ENCODE measurements at regions not wholly inside any gene's neighbourhood (a gene's known extent, or its start where the extent isn't known, plus 50 kb on each side); places are given as distances from the start of the nearest gene placed in this dataset.

DNA sequence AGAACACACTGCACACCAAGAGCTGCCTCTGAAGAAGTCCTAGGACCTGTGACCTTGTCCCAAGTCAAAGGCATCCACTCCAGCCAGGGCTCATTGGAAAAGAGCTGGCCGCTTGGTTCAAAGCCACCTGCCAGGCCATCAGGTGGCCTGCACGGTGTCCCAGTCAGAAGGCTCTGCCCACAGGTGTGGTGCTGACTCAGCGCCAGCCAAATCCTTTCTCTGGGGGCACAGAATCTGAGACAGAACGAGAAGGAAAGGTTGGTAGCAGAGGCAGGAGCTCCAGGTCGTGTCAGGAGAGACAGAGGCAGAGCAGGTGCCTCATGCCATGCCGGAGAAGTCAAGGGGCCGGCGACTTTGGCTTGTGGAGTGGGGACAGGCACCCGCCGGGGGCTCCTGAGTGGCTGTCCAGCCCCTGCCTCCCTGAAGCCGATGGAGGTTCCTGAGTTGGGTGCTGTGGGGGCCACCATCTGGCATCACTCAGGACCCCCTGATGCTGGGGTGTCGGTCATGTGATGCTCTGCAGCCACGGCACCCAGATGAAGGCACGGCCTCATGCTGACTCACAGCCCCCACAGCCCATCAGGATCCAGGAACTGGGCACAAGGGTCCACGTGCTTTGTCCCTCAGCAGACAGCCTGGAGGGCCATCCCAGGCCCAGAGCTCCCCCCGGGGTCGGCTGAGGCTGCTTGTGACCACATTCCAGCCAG is 128.1 kb upstream of the FOXF1 start:
- Mint-ChIP-seq H3K4me3 (no peak overlapping the region), H3K27ac (no peak overlapping the region), H3K27me3 (ENCODE audit: low read depth) (peaks cover 7% of the 10 kb centered on the region), H3K36me3 (no peaks in the 10 kb centered on the region), H3K4me1 (peaks cover 19% of the 10 kb centered on the region), H3K9me3 (no peaks in the 10 kb centered on the region)
- TF ChIP-seq, protein P1, sequence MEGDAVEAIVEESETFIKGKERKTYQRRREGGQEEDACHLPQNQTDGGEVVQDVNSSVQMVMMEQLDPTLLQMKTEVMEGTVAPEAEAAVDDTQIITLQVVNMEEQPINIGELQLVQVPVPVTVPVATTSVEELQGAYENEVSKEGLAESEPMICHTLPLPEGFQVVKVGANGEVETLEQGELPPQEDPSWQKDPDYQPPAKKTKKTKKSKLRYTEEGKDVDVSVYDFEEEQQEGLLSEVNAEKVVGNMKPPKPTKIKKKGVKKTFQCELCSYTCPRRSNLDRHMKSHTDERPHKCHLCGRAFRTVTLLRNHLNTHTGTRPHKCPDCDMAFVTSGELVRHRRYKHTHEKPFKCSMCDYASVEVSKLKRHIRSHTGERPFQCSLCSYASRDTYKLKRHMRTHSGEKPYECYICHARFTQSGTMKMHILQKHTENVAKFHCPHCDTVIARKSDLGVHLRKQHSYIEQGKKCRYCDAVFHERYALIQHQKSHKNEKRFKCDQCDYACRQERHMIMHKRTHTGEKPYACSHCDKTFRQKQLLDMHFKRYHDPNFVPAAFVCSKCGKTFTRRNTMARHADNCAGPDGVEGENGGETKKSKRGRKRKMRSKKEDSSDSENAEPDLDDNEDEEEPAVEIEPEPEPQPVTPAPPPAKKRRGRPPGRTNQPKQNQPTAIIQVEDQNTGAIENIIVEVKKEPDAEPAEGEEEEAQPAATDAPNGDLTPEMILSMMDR (IDR thresholded peaks at IDR 0.05; ENCODE audit: unreplicated experiment): no peak
- DNase-seq (ENCODE audit: low spot score in 2 of 2, unreplicated experiment in 2 of 2): no peak

DNA sequence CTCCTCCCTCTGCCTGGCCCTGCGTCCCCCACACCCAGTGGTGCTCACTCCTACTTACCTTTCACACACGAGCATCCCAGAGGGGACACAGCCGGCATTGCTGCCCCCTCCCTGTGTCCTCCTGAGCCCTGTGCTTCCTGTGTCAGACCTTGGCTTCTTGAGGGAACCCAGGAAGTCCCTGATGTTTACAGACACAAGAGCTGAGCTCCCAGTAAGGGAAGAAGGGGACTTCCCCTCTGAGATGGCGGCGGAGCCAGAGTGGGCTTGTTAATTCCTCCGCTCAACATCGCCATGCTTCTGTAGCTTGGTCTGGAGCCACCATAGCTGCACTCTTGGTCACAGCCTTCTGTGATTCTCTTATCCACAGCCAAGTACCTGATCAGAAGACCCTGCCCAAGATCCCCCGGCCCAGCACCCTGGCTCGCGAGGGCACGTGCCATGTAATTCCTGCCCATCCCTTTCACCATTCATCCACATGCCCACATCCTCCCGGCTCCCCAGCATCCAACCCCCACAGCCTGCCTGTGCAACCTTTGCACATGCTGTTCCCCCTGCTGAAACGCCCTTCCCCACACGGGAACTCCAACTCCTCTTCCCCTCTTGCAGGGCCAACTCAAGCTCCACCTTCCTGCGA is 127.4 kb upstream of the FOXF1 start:
- Mint-ChIP-seq H3K36me3 (peaks cover 2% of the 10 kb centered on the region), H3K27ac (no peak overlapping the region), H3K4me3 (no peak overlapping the region), H3K27me3 (ENCODE audit: low read depth) (peaks cover 8% of the 10 kb centered on the region), H3K9me3 (peaks cover 3% of the 10 kb centered on the region), H3K4me1 (peaks cover 14% of the 10 kb centered on the region)
- TF ChIP-seq, protein P1 (IDR thresholded peaks at IDR 0.05; ENCODE audit: unreplicated experiment): no peak
- no peak for DNase-seq (ENCODE audit: low spot score in 2 of 2, unreplicated experiment in 2 of 2)

DNA sequence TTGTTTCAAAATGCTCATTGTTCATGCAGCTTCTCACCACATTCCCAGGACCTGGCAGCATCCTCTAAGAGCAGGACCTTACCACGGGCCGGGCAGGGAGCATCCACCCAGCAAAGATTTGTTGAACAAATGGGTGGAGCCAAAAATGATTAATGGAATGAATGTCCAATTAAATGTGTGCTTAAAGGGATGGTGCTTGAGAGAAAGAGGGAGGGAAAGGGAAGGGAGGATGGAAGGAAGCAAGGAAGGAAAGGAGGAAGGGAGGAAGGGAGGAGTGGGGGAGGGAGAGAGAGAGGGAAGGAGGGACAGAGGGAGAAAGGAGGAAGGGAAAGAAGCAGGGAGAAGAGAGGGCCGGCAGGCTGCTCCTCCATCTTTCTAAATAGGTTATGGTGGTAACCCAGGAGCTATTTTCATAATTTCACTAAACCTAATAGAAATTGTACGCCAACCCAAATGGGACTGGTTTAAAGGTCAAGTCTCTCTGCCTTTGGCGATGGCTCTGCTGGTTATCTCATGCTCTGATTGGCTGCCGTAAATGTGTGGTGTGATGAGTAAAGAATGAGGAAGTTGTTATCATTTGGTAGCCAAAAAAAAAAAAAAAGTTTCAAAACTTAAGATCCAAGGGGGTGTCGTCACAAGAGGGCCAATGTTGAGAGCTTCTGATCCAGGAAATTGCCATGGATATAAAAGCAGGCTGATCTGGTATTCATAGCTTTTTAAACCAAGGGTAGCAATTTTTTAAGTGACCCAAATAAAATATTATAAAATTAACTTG is 126.7 kb upstream of the FOXF1 start:
- Mint-ChIP-seq H3K4me3 (no peak overlapping the region), H3K36me3 (peaks cover 2% of the 10 kb centered on the region), H3K27me3 (ENCODE audit: low read depth) (peaks cover 7% of the 10 kb centered on the region), H3K4me1 (peaks cover 11% of the 10 kb centered on the region), H3K9me3 (peaks cover 4% of the 10 kb centered on the region), H3K27ac (peak overlapping the region; percentile 12)
- no peak for DNase-seq (ENCODE audit: low spot score in 2 of 2, unreplicated experiment in 2 of 2)
- TF ChIP-seq, protein P1 (IDR thresholded peaks at IDR 0.05; ENCODE audit: unreplicated experiment): no peak

DNA sequence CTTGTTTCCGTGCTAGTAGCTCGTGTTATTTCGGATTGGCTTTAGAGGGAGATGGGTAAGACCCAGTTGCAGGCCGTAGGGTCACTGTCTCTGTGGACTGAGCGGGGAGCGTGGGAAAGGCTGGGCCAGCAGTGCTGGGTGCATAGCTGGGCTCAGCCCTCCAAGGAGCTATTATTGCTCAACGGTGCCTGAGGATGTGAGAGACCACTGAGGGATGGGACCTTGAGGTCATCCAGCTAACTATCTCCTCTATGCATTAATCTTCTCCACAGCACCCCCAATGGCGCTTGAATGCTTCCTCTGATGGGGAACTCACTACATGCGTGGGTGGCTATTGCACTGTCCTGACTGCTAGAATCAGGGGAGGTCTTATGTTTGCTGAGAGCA is 126.1 kb upstream of the FOXF1 start:
- Mint-ChIP-seq H3K27me3 (ENCODE audit: low read depth) (peaks cover 7% of the 10 kb centered on the region), H3K36me3 (peaks cover 2% of the 10 kb centered on the region), H3K27ac (peak overlapping the region; percentile 10), H3K4me3 (no peak overlapping the region), H3K9me3 (peaks cover 4% of the 10 kb centered on the region), H3K4me1 (peaks cover 11% of the 10 kb centered on the region)
- TF ChIP-seq, protein P1 (IDR thresholded peaks at IDR 0.05; ENCODE audit: unreplicated experiment): no peak
- DNase-seq (ENCODE audit: low spot score in 2 of 2, unreplicated experiment in 2 of 2): no peak

DNA sequence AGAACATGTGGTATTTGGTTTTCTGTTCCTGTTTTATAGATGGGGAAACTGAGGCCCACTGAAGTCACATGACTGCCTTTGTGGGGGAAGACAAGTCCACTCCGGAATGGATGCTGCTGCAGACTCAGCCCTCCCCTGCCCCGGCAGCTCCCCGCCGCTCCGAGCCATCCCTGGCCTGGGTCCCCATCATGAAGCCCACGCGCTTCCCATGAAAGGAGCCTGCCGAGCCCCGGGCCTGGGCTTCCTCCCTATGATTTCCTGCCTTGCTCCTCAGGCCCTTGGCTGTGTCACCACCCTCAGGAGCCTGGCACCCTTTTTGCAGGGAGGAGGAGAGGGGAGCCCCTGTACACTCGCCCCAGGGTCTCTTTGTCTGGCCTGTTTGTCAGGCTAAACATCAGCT is 125.3 kb upstream of the FOXF1 start:
- H3K36me3 Mint-ChIP-seq: peaks cover 2% of the 10 kb centered on the region
- H3K4me1 Mint-ChIP-seq: peaks cover 14% of the 10 kb centered on the region
- no peak overlapping the region for H3K27ac Mint-ChIP-seq
- H3K27me3 Mint-ChIP-seq (ENCODE audit: low read depth): peaks cover 7% of the 10 kb centered on the region
- peaks cover 4% of the 10 kb centered on the region for H3K9me3 Mint-ChIP-seq
- TF ChIP-seq, protein P1 (IDR thresholded peaks at IDR 0.05; ENCODE audit: unreplicated experiment): no peak
- no peak overlapping the region for H3K4me3 Mint-ChIP-seq
- DNase-seq (ENCODE audit: low spot score in 2 of 2, unreplicated experiment in 2 of 2): no peak

Data from mesothelial cell of epicardium (in vitro differentiated cells).